Sigmoid colon (tissue), 4 donors: ENCODE measurements at regions not wholly inside any gene's neighbourhood (a gene's known extent, or its start where the extent isn't known, plus 50 kb on each side); places are given as distances from the start of the nearest gene placed in this dataset.

Source experiments
- CTCF ChIP-seq, 4 experiments: fragments of 450-650 bp in 3 of 4; fragments of 200-600 bp in 1 of 4; IDR thresholded peaks; one replicate each; pipeline ENCODE4 v1.5.1; 2016 to 2019; ENCODE audit warnings: antibody characterized with exemption in 4 of 4, mild to moderate bottlenecking in 3 of 4, moderate library complexity in 2 of 4
- POLR2A ChIP-seq, 2 donors: fragments of 450-650 bp; IDR thresholded peaks; one replicate each; pipeline ENCODE4 v1.6.1; 2016; ENCODE audit warnings: antibody characterized with exemption in 2 of 2, mild to moderate bottlenecking in 2 of 2, moderate library complexity in 2 of 2
- POLR2AphosphoS5 ChIP-seq, 4 donors: sonication (generic); formaldehyde crosslinking; IDR thresholded peaks; one replicate each; pipeline ENCODE4 v1.6.1; 2017; ENCODE audit warnings: antibody characterized with exemption in 4 of 4

- TF ChIP-seq CTCF (IDR thresholded peaks at IDR 0.05) (no peak), POLR2A (IDR thresholded peaks at IDR 0.05) (no peak), POLR2AphosphoS5 (IDR thresholded peaks at IDR 0.05) (no peak)
Measured at GRCh38 chr10:78202386-78202785, 168.7 kb downstream of the RPS24 start.
